ENCODE measurements at regions not wholly inside any gene's neighbourhood (a gene's known extent, or its start where the extent isn't known, plus 50 kb on each side); places are given as distances from the start of the nearest gene placed in this dataset.

DNA sequence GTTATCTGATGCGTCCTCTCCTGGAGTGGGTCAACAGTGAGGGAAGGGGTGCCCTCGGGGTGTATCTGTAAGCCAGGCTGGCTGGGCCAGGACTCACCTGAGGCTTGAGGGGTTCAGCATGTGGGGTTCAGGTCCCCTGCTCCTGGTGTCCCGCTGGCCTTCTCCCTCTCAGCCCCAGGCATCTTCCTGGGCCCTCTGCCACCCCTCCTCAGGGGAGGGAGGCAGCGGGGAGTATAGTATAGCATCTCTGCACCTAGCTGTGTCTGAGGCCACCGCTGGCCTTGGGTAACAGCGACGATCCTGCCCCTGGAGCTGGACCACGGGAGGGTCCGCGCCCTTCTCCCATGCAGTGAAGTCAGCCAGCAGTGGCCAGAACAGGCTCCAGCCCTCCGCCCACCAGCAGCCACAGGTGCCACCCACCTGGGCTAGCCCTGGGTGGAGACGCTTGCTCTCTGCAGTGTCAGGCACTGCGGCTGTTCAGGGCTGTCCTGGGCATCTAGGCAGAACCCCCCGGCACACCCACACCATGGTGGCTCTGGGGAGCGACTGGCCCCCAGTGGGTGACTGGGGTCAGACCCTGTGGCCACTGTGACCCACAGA, 110.7 kb upstream of the NKX1-1 start:
- H3K4me1 ChIP-seq (ENCODE audit: insufficient read depth, low read length) = no peaks in the 10 kb centered on the region
- no peak overlapping the region for H3K27ac ChIP-seq (ENCODE audit: low read depth, low read length)
- TF ChIP-seq, protein P1, sequence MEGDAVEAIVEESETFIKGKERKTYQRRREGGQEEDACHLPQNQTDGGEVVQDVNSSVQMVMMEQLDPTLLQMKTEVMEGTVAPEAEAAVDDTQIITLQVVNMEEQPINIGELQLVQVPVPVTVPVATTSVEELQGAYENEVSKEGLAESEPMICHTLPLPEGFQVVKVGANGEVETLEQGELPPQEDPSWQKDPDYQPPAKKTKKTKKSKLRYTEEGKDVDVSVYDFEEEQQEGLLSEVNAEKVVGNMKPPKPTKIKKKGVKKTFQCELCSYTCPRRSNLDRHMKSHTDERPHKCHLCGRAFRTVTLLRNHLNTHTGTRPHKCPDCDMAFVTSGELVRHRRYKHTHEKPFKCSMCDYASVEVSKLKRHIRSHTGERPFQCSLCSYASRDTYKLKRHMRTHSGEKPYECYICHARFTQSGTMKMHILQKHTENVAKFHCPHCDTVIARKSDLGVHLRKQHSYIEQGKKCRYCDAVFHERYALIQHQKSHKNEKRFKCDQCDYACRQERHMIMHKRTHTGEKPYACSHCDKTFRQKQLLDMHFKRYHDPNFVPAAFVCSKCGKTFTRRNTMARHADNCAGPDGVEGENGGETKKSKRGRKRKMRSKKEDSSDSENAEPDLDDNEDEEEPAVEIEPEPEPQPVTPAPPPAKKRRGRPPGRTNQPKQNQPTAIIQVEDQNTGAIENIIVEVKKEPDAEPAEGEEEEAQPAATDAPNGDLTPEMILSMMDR (IDR thresholded peaks at IDR 0.05; ENCODE audit: extremely low read depth, low read depth, low read length) = no peak
- H3K4me3 ChIP-seq (ENCODE audit: insufficient read depth, low read length) = no peak overlapping the region
- no peak for DNase-seq (ENCODE audit: insufficient read length, low spot score, missing footprints)
- H3K79me2 ChIP-seq (ENCODE audit: insufficient read depth, low read length) = no peaks in the 10 kb centered on the region
- H4K20me1 ChIP-seq (ENCODE audit: insufficient read depth, low read length) = no peaks in the 10 kb centered on the region
- H3K4me2 ChIP-seq (ENCODE audit: insufficient read depth, low read length) = no peak overlapping the region
- H3K9me3 ChIP-seq (ENCODE audit: low read depth, low read length) = no peaks in the 10 kb centered on the region
- peaks cover 22% of the 10 kb centered on the region for H3K27me3 ChIP-seq (ENCODE audit: insufficient read depth, low read length)
- no peak overlapping the region for H2AFZ ChIP-seq (ENCODE audit: low read length)
- H3K36me3 ChIP-seq (ENCODE audit: insufficient read depth, low read length) = no peaks in the 10 kb centered on the region

DNA sequence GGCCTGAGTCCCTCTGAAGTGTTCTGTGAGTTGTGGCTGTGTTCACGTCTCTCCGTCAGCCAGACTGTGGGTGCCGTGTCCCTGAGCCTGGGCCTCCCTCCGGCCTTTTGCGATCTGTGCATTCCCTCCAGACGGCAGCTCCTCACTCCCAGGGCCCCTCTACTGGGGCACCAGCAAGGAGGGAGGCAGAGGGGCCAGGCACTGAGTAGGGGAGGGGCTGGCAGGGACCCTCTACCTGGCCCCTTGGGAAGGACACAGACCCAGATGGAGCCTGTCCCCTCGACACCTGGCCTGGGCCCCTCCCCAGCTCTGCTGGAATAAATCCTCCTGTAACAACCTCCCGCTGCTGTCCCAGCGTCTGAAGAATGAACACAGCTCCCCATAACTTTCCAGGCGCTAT, 110.0 kb upstream of the NKX1-1 start:
- Histone ChIP-seq H3K36me3 (ENCODE audit: insufficient read depth, low read length) (no peaks in the 10 kb centered on the region), H3K79me2 (ENCODE audit: insufficient read depth, low read length) (no peaks in the 10 kb centered on the region), H4K20me1 (ENCODE audit: insufficient read depth, low read length) (no peaks in the 10 kb centered on the region), H3K4me3 (ENCODE audit: insufficient read depth, low read length) (no peak overlapping the region), H2AFZ (ENCODE audit: low read length) (no peak overlapping the region), H3K27ac (ENCODE audit: low read depth, low read length) (no peak overlapping the region), H3K27me3 (ENCODE audit: insufficient read depth, low read length) (peaks cover 15% of the 10 kb centered on the region), H3K4me1 (ENCODE audit: insufficient read depth, low read length) (no peaks in the 10 kb centered on the region), H3K9me3 (ENCODE audit: low read depth, low read length) (no peaks in the 10 kb centered on the region), H3K4me2 (ENCODE audit: insufficient read depth, low read length) (no peak overlapping the region)
- TF ChIP-seq, protein P1 (IDR thresholded peaks at IDR 0.05; ENCODE audit: extremely low read depth, low read depth, low read length) = no peak
- no peak for DNase-seq (ENCODE audit: insufficient read length, low spot score, missing footprints)

DNA sequence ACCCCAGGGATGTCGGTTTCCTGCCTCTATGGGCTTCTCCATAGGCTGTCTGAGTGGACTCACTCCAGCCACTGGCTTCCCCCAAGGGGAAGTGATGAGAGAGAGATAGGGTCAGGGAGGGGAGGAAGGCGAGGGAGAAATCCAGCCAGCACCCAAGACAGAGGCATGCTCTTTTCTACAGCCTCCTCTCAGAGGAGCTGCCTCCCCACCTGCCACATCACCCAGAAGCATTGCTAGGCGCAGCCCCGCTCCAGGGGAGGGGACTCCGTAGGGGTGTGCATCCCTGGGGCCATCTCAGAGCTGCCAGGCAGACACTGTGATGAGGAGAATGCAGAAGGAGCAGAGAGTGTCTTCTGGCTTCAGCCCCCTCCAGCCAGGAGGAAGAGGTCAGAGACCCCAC, 109.5 kb upstream of the NKX1-1 start:
- TF ChIP-seq, protein P1 (IDR thresholded peaks at IDR 0.05; ENCODE audit: extremely low read depth, low read depth, low read length) = no peak
- DNase-seq (ENCODE audit: insufficient read length, low spot score, missing footprints) = no peak
- no peaks in the 10 kb centered on the region for H3K36me3 ChIP-seq (ENCODE audit: insufficient read depth, low read length)
- no peaks in the 10 kb centered on the region for H3K9me3 ChIP-seq (ENCODE audit: low read depth, low read length)
- H3K4me1 ChIP-seq (ENCODE audit: insufficient read depth, low read length) = no peaks in the 10 kb centered on the region
- no peaks in the 10 kb centered on the region for H4K20me1 ChIP-seq (ENCODE audit: insufficient read depth, low read length)
- no peak overlapping the region for H2AFZ ChIP-seq (ENCODE audit: low read length)
- no peaks in the 10 kb centered on the region for H3K79me2 ChIP-seq (ENCODE audit: insufficient read depth, low read length)
- H3K27me3 ChIP-seq (ENCODE audit: insufficient read depth, low read length) = peaks cover 14% of the 10 kb centered on the region
- no peak overlapping the region for H3K27ac ChIP-seq (ENCODE audit: low read depth, low read length)
- H3K4me2 ChIP-seq (ENCODE audit: insufficient read depth, low read length) = no peak overlapping the region
- H3K4me3 ChIP-seq (ENCODE audit: insufficient read depth, low read length) = no peak overlapping the region

- H3K27ac ChIP-seq (ENCODE audit: low read depth, low read length) = no peak overlapping the region
- peaks cover 14% of the 10 kb centered on the region for H3K27me3 ChIP-seq (ENCODE audit: insufficient read depth, low read length)
- H3K4me2 ChIP-seq (ENCODE audit: insufficient read depth, low read length) = no peak overlapping the region
- H4K20me1 ChIP-seq (ENCODE audit: insufficient read depth, low read length) = no peaks in the 10 kb centered on the region
- DNase-seq (ENCODE audit: insufficient read length, low spot score, missing footprints) = no peak
- H3K4me3 ChIP-seq (ENCODE audit: insufficient read depth, low read length) = no peak overlapping the region
- TF ChIP-seq, protein P1 (IDR thresholded peaks at IDR 0.05; ENCODE audit: extremely low read depth, low read depth, low read length) = no peak
- H3K9me3 ChIP-seq (ENCODE audit: low read depth, low read length) = no peaks in the 10 kb centered on the region
- H3K4me1 ChIP-seq (ENCODE audit: insufficient read depth, low read length) = no peaks in the 10 kb centered on the region
- H3K79me2 ChIP-seq (ENCODE audit: insufficient read depth, low read length) = no peaks in the 10 kb centered on the region
- H3K36me3 ChIP-seq (ENCODE audit: insufficient read depth, low read length) = no peaks in the 10 kb centered on the region
- H2AFZ ChIP-seq (ENCODE audit: low read length) = no peak overlapping the region
These were observed 108.9 kb upstream of the NKX1-1 start for GRCh38 chr4:1515156-1515555.

Measured in osteoblast (primary cell).